ENCODE measurements at regions not wholly inside any gene's neighbourhood (a gene's known extent, or its start where the extent isn't known, plus 50 kb on each side); places are given as distances from the start of the nearest gene placed in this dataset.
"Not testable (repeated sequence)": the region's sequence is repeated elsewhere in the genome, so short reads cannot be mapped to it uniquely, and the experiment has no call there.

DNA sequence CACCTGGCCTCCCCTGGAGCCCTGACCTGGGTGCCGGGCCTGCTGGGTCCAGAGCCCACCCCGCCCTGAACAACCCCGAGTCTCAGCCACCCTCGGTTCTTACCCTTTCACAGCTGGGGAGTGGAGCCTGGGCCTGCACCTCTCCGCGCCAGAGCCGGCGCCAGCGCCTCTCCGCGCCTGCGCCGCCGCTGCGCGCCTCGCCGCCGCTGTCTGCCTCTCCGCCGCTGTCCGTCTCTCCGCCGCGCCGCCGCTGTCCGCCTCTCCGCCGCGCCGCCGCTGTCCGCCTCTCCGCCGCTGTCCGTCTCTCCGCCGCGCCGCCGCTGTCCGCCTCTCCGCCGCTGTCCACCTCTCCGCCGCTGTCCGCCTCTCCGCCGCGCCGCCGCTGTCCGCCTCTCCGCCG, 326.9 kb upstream of the PLGLB1 start:
- DNase-seq (ENCODE audit: low read depth in 2 of 2): not testable (repeated sequence)

DNA sequence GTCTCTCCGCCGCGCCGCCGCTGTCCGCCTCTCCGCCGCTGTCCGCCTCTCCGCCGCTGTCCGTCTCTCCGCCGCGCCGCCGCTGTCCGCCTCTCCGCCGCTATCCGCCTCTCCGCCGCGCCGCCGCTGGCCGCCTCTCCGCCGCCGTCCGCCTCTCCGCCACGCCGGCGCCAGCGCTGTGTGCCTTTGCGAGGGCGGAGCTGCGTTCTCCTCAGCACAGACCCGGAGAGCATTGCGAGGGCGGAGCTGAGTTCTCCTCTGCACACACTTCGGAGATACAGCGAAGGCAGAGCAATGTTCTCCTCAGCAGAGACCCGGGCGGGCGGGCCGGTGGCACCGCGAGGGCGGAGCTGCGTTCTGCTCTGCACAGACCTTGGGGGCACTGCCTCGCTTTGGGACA, 327.4 kb upstream of the PLGLB1 start:
- not testable (repeated sequence) for DNase-seq (ENCODE audit: low read depth in 2 of 2)

DNA sequence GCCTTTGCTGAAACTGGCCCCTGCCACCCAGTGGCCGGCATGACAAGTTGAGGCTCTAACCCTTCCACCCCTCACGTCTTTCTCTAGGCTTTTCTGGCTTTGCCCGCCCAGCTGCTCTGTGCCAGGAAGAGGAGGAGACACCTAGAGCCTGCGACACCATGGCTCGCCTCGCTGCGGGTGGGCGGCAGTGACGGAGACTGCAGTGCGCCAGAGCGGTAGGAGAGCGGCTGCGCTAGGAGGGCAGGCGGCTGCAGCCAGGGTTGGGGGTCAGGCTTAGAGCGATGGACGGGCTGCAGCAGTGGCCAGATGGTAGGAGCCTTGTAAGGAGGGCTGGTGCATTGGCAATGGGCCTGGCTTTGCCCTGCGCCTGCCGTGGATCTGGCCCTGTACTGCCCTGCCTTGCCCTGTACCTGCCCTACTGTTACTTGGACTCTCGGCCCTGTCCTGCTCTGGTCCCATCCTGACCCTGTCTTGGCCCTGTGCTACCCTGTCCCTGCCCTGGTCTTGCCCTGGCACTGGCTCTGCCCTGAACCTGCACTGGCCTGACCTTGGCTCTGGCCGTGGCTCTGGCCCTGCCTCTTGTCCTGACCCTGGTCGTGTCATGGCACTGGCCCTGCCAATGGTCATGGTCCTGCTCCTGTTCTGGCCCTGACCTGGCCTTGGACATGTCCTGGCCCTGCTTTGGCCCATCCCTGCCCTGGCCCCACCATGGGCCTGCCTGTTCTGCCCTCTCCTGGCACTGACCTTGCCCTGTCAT, 330.7 kb upstream of the PLGLB1 start:
- not testable (repeated sequence) for DNase-seq (ENCODE audit: low read depth in 2 of 2)

DNA sequence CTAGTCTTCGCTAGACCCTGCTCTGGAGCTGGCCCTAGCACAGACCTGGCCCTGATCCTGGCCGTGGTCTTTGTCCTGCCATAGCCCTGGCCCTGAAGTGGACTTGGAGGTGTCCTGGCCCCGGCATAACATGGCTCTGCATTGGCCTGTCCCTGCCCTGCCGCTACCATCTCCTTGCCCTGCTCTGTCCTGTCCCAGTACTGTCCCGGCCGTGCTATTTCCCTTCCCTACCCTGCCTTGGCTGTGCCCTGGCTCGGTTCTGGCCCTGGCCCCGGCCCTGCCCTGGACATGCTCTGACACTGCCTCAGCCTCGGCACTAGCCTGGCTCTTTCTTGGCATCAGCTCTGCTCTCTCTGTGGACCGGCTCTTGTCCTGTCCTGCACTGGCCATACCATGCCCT, 331.8 kb upstream of the PLGLB1 start:
- DNase-seq (ENCODE audit: low read depth in 2 of 2): not testable (repeated sequence)

DNA sequence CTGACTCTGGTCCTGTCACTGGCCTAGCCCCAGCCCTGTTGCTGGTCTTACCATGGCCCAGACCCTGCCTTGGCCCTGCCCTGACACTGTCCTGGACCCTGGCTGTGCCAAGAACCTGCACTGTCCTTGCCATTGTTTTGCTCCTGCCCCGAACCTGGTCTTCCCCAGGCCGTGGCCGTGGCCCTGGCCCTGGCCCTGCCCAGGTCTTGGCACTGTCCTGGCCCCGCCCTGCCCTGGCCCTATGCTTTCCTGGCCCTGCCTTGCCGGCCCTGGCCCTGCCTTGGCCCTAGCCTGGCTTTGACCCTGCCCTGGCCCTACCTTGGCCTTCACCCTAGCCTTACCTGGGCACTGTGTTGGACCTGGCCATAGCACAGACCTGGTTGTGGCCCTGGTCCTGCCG, 332.5 kb upstream of the PLGLB1 start:
- not testable (repeated sequence) for DNase-seq (ENCODE audit: low read depth in 2 of 2)

DNA sequence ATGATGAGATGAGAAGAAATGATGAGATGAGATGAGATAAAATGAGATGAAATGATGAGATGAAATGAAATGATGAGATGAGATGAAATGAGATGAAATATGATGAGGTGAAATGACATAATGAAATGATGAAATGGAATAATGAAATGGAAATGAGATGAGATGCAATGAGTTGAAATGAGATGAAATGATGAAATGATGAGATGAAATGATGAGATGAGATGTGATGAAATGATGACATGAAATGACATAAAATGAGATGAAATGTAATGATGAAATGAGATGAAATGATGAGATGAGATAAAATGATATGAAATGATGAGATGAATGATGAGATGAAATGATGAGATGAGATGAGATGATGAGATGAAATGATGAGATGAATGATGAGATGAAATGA, 338.6 kb upstream of the PLGLB1 start:
- DNase-seq (ENCODE audit: low read depth in 2 of 2): not testable (repeated sequence)

DNA sequence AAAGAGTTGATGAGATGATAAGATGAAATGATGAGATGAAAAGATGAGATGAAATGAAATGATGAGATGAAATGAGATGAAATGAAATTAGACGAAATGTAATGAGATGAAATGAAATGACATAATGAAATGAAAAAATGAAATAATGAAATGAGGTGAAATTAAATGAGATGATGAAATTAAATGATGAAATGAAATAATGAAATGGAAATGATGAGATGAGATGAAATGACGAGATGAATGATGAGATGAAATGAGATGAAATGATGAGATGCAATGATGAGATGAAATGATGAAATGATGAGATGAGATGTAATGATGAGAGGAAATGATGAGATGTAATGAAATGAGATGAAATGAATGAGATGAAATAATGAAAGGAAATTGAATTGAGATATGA, 339.3 kb upstream of the PLGLB1 start:
- not testable (repeated sequence) for DNase-seq (ENCODE audit: low read depth in 2 of 2)

DNA sequence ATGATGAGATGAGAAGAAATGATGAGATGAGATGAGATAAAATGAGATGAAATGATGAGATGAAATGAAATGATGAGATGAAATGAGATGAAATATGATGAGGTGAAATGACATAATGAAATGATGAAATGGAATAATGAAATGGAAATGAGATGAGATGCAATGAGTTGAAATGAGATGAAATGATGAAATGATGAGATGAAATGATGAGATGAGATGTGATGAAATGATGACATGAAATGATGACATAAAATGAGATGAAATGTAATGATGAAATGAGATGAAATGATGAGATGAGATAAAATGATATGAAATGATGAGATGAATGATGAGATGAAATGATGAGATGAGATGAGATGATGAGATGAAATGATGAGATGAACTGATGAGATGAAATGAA, 340.2 kb upstream of the PLGLB1 start:
- not testable (repeated sequence) for DNase-seq (ENCODE audit: low read depth in 2 of 2)

DNA sequence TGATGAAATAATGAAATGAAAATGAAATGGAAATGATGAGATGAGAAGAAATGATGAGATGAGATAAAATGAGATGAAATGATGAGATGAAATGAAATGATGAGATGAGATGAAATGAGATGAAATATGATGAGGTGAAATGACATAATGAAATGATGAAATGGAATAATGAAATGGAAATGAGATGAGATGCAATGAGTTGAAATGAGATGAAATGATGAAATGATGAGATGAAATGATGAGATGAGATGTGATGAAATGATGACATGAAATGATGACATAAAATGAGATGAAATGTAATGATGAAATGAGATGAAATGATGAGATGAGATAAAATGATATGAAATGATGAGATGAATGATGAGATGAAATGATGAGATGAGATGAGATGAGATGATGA, 342.7 kb upstream of the PLGLB1 start:
- not testable (repeated sequence) for DNase-seq (ENCODE audit: low read depth in 2 of 2)

DNA sequence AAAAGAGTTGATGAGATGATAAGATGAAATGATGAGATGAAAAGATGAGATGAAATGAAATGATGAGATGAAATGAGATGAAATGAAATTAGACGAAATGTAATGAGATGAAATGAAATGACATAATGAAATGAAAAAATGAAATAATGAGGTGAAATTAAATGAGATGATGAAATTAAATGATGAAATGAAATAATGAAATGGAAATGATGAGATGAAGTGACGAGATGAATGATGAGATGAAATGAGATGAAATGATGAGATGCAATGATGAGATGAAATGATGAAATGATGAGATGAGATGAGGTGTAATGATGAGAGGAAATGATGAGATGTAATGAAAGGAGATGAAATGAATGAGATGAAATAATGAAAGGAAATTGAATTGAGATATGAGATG, 343.4 kb upstream of the PLGLB1 start:
- DNase-seq (ENCODE audit: low read depth in 2 of 2): not testable (repeated sequence)

DNA sequence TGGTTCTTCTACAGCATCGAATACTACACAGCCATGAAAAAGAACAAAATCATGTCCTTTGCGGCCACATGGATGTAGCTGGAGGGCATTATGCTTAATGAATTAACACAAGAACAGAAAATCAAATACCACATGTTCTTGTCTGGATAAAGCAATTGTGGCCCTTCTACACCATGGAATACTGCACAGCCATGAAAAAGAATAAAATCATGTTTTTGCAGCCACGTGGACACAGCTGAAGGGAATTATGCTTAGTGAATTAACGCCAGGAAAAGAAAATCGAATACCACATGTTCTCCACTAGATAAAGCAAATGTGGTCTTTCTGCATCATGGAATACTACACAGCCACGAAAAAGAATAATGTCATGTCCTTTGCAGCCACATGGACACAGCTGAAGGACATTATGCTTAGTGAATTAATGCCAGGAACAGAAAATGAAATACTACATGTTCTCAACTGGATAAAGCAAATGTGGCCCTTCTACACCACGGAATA, 361.8 kb upstream of the PLGLB2 start:
- DNase-seq (ENCODE audit: low read depth in 2 of 2): not testable (repeated sequence)

DNA sequence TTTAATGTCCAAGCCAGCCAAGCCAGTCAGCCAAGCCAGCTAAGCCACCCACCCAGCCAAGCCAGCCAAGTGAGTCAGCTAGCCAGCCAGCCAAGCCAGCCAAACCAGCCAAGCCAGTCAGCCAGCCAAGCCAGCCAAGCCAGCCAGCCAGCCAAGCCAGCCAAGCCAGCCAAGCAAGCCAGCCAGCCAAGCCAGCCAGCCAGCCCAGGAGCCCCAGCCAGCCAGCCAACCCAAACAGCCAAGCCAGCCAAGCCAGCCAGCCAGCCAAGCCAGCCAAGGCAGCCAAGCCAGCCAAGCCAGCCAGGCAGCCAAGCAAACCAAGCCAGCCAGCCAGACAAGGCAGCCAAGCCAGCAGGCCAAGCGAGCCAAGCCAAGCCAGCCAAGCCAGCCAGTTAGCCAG, 352.1 kb upstream of the PLGLB2 start:
- DNase-seq (ENCODE audit: low read depth in 2 of 2): not testable (repeated sequence)

DNA sequence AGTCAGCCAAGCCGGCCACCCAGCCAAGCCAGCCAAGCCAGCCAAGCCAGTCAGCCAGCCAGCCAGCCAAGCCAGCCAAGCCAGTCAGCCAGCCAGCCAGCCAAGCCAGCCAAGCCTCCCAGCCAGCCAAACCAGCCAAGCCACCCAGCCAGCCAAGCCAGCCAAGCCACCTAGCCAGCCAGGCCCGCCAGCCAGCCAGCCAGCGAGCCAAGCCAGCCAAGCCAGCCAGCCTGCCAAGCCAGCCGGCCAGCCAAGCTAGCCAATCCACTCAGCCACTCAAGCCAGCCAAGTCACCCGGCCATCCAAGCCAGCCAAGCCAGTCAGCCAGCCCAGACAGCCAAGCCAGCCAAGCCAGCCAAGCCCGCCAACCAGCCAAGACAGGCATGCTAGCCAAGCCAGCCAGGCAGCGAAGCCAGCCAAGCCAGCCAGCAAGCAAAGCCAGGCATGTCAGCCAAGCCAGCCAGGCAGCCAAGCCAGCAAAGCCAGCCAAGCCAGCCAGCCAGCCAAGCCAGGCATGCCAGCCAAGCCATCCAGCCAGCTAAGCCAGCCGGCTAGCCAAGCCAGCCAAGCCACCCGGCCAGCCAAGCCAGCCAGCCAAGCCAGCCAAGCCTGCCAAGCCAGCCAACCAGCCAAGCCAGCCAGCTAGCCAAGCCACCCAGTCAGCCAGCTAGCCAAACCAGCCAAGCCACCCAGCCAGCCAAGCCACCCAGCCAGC, 351.2 kb upstream of the PLGLB2 start:
- not testable (repeated sequence) for DNase-seq (ENCODE audit: low read depth in 2 of 2)

DNA sequence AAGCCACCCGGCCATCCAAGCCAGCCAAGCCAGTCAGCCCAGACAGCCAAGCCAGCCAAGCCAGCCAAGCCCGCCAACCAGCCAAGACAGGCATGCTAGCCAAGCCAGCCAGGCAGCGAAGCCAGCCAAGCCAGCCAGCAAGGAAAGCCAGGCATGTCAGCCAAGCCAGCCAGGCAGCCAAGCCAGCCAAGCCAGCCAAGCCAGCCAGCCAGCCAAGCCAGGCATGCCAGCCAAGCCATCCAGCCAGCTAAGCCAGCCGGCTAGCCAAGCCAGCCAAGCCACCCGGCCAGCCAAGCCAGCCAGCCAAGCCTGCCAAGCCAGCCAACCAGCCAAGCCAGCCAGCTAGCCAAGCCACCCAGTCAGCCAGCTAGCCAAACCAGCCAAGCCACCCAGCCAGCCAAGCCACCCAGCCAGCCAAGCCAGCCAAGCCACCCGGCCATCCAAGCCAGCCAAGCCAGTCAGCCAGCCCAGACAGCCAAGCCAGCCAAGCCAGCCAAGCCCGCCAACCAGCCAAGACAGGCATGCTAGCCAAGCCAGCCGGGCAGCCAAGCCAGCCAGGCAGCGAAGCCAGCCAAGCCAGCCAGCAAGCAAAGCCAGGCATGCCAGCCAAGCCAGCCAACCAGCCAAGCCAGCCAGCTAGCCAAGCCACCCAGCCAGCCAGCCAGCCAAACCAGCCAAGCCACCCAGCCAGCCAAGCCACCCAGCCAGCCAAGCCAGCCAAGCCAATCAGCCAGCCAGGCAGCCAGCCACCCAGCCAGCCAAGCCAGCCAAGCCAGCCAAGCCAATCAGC, 350.4 kb upstream of the PLGLB2 start:
- DNase-seq (ENCODE audit: low read depth in 2 of 2): not testable (repeated sequence)

DNA sequence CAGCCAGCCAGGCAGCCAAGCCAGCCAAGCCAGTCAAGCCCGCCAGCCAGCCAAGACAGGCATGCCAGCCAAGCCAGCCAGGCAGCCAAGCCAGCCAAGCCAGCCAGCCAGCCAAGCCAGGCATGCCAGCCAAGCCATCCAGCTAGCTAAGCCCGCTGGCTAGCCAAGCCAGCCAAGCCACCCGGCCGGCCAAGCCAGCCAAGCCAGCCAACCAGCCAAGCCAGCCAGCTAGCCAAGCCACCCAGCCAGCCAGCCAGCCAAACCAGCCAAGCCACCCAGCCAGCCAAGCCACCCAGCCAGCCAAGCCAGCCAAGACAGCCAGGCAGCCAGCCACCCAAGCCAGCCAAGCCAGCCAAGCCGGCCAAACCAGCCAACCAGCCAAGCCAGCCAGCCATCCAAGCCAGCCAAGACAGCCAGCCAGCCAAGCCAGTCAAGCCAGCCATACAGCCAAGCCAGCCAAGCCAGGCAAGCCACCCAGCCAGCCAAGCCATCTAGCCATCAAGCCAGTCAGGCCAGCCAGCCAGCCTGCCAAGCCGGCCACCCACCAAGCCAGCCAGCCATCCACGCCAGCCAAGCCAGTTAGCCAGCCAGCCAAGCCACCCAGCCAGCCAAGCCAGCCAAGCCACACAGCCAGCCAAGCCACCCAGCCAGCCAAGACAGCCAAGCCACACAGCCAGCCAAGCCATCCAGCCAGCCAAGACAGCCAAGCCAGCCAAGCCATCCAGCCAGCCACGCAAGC, 349.2 kb upstream of the PLGLB2 start:
- not testable (repeated sequence) for DNase-seq (ENCODE audit: low read depth in 2 of 2)

DNA sequence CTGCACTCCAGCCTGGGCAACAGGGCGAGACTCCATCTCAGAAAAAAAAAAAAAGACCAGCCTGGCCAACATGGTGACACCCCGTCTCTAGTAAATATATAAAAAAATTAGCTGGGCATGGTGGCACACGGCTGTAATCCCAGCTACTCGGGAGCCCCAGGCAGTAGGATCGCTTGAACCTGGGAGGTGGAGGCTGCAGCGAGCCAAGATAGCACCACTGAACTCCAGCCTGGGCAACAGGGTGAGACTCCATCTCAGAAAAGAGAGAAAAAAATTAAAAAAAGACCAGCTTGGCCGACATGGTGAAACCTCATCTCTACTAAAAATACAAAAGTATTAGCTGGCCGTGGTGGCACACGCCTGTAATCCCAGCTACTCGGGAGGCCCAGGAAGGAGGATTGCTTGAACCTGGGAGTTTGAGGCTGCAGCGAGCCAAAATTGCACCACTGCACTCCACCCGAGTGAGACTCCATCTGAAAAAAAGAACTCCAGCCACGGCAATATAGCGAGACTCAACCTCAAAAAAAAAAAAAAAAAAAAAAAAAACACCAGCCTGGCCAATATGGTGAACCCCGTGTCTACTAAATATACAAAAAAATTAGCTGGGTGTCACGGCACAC, 346.1 kb upstream of the PLGLB2 start:
- DNase-seq (ENCODE audit: low read depth in 2 of 2): no peak

DNA sequence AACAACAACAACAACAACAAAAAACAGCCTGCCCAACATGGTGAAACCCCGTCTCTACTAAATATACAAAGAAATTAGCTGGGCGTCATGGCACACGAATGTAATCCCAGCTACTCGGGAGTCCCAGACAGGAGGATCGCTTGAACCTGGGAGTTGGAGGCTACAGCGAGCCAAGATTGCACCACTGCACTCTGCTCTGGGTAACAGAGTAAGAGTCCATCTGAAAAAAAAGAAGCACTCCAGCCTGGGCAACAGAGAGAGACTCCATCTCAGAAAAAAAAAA, 344.1 kb upstream of the PLGLB2 start:
- no peak for DNase-seq (ENCODE audit: low read depth in 2 of 2)

DNA sequence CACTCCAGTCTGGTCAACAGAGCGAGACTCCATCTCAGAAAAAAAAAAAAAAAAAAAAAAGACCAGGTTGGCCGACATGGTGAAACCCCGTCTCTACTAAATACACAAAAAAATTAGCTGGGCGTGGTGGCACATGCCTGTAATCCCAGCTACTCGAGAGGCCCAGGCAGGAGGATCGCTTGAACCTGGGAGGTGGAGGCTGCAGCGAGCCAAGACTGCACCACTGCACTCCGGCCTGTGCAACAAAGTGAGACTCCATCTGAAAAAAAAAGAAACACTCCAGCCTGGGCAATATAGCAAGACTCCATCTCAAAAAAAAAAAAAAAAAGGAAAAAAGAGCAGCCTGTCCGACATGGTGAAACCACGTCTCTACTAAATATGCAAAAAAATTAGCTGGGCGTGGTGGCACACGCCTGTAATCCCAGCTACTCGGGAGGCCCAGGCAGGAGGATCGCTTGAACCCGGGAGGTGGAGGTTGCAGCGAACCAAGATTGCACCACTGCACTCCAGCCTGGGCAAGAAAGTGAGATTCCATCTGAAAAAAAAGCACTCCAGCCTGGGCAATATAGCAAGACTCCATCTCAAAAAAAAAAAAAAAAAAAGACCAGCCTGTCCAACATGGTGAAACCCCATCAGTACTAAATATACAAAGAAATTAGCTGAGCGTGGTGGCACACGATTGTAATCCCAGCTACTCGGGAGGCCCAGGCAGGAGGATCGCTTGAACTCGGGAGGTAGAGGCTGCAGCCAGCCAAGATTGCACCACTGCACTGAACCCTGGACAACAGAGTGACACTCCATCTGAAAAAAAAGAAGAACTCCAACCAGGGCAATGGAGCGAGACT, 343.3 kb upstream of the PLGLB2 start:
- not testable (repeated sequence) for DNase-seq (ENCODE audit: low read depth in 2 of 2)

DNA sequence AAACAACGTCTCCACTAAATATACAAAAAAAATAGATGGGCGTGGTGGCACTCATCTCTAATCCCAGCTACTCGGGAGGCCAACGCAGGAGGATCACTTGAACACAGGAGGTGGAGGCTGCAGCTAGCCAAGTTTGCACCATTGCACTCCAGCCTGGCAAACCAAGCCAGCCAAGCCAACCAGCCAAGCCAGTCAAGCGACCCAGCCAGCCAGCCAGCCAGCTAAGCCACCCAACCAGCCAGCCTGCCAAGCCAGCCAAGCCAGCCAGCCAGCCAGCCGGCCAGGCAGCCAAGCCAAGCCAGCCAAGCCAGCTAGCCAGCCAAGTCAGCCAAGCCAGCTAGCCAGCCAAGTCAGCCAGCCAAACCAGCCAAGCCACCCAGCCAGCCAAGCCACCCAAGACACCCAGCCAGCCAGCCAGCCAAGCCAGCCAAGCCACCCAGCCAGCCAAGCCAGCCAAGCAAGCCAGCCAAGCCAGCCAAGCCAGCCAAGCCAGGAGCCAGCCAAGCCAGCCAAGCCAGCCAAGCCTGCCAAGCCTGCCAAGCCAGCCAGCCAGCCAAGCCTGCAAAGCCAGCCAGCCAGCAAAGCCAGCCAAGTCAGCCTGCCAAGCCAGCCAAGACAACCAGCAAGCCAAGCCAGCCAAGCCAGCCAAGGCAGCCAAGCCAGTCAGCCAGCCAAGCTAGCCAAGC, 342.2 kb upstream of the PLGLB2 start:
- DNase-seq (ENCODE audit: low read depth in 2 of 2): not testable (repeated sequence)

Measured in lung microvascular endothelial cell (primary cell).